IMR-90 (cell line): ENCODE measurements at regions not wholly inside any gene's neighbourhood (a gene's known extent, or its start where the extent isn't known, plus 50 kb on each side); places are given as distances from the start of the nearest gene placed in this dataset.

Experiments used
- ATAC-seq: fragments of 200-7000 bp; cut with Tn5 transposase; 2 replicates; pipeline ENCODE4 v1.9.1; 2020; ENCODE audit warnings: low read depth, mild to moderate bottlenecking, moderate library complexity
- BruUV-seq: library from RNA; stranded (reverse); fragments of 400-500 nt; replicated peaks from 2 replicates; lab custom pipeline; 2021; lab: Mats Ljungman, UMichigan
- CTCF ChIA-PET: fragments of 300-600 bp; formaldehyde crosslinking; extraction: SDS; loops from one replicate; lab custom pipeline; 2021; ENCODE audit warnings: antibody characterized with exemption; lab: Yijun Ruan, JAX
- POLR2A ChIA-PET: fragments of 300-600 bp; sonication (Branson Sonifier 250); formaldehyde crosslinking; loops from one replicate; lab custom pipeline; 2022; ENCODE audit warnings: antibody characterized with exemption; ENCODE audit not compliant: unreplicated experiment; lab: Charles Lee
- DNase-seq: peaks from one replicate; pipeline ENCODE4 v3.0.0; 2013
- H2AFZ ChIP-seq: replicated peaks from 2 replicates; pipeline ENCODE3; 2013; ENCODE audit warnings: low read length, mild to moderate bottlenecking; ENCODE audit not compliant: poor library complexity
- H2AK5ac ChIP-seq: 2 replicates; pipeline ENCODE4 v1.6.1; 2013; ENCODE audit warnings: low read depth, low read length, inconsistent platforms
- H2AK9ac ChIP-seq: replicated peaks from 2 replicates; pipeline ENCODE3; 2013; ENCODE audit warnings: mild to moderate bottlenecking, low read depth, low read length, moderate library complexity; ENCODE audit not compliant: poor library complexity
- H2BK120ac ChIP-seq: 2 replicates; pipeline ENCODE4 v1.6.1; 2013; ENCODE audit warnings: low read depth, low read length, inconsistent platforms
- H2BK15ac ChIP-seq: 3 replicates; pipeline ENCODE4 v1.6.1; 2013; ENCODE audit warnings: low read depth, low read length, inconsistent platforms
- H2BK20ac ChIP-seq: 2 replicates; pipeline ENCODE4 v1.6.1; 2013; ENCODE audit warnings: low read depth, mild to moderate bottlenecking, inconsistent platforms, low read length, moderate library complexity
- H2BK5ac ChIP-seq: 2 replicates; pipeline ENCODE4 v1.6.1; 2013; ENCODE audit warnings: mild to moderate bottlenecking, low read depth, low read length, inconsistent platforms; ENCODE audit not compliant: poor library complexity, severe bottlenecking
- H3K14ac ChIP-seq: replicated peaks from 2 replicates; pipeline ENCODE4 v1.6.1; 2013; ENCODE audit warnings: low read depth, low read length, inconsistent platforms
- H3K18ac ChIP-seq: 2 replicates; pipeline ENCODE4 v1.6.1; 2013; ENCODE audit warnings: low read depth, low read length, control low read depth
- H3K23ac ChIP-seq: 2 replicates; pipeline ENCODE4 v1.6.1; 2013; ENCODE audit warnings: low read depth, low read length, inconsistent platforms
- H3K27ac ChIP-seq: 2 replicates; pipeline ENCODE4 v1.5.1; 2013; ENCODE audit warnings: mild to moderate bottlenecking, control low read depth, low read length; ENCODE audit not compliant: insufficient read depth
- H3K27me3 ChIP-seq: 2 replicates; pipeline ENCODE4 v1.6.1; 2013; ENCODE audit warnings: low read length; ENCODE audit not compliant: control insufficient read depth, insufficient read depth
- H3K36me3 ChIP-seq: 2 replicates; pipeline ENCODE4 v1.6.1; 2013; ENCODE audit warnings: low read length, mixed read lengths; ENCODE audit not compliant: control insufficient read depth, insufficient read depth
- H3K4ac ChIP-seq: 2 replicates; pipeline ENCODE4 v1.6.1; 2013; ENCODE audit warnings: low read depth, low read length, inconsistent platforms
- H3K4me1 ChIP-seq: 2 replicates; pipeline ENCODE4 v1.6.1; 2013; ENCODE audit warnings: low read length, mixed read lengths; ENCODE audit not compliant: control insufficient read depth, insufficient read depth
- H3K4me2 ChIP-seq: 2 replicates; pipeline ENCODE4 v1.6.1; 2013; ENCODE audit warnings: low read depth, mild to moderate bottlenecking, control low read depth, low read length, moderate library complexity
- H3K4me3 ChIP-seq: 2 replicates; pipeline ENCODE4 v1.5.1; 2013; ENCODE audit warnings: low read depth, mild to moderate bottlenecking, control low read depth, low read length, moderate library complexity; ENCODE audit not compliant: insufficient read depth
- H3K56ac ChIP-seq: 2 replicates; pipeline ENCODE4 v1.6.1; 2013; ENCODE audit warnings: low read length, inconsistent platforms; ENCODE audit not compliant: insufficient read depth; ENCODE audit errors: extremely low read depth
- H3K79me1 ChIP-seq, 2 experiments: 2 replicates each; pipeline ENCODE4 v1.6.1; 2013; ENCODE audit warnings: low read length in 2 of 2, inconsistent platforms in 1 of 2, low read depth in 1 of 2
- H3K9ac ChIP-seq: 2 replicates; pipeline ENCODE4 v1.6.1; 2013; ENCODE audit warnings: low read depth, low read length, control low read depth
- H3K9me1 ChIP-seq: 2 replicates; pipeline ENCODE4 v1.6.1; 2013; ENCODE audit warnings: low read length, inconsistent platforms; ENCODE audit not compliant: insufficient read depth
- H3K9me3 ChIP-seq: 2 replicates; pipeline ENCODE4 v1.6.1; 2013; ENCODE audit warnings: low read length; ENCODE audit not compliant: control insufficient read depth, insufficient read depth
- H4K20me1 ChIP-seq: 2 replicates; pipeline ENCODE4 v1.6.1; 2013; ENCODE audit warnings: low read length, inconsistent platforms; ENCODE audit not compliant: insufficient read depth
- H4K5ac ChIP-seq: 2 replicates; pipeline ENCODE4 v1.6.1; 2013; ENCODE audit warnings: mild to moderate bottlenecking, low read depth, low read length, control low read depth
- H4K8ac ChIP-seq, 2 experiments: 2 replicates each; pipeline ENCODE4 v1.6.1; 2013; ENCODE audit warnings: low read depth in 2 of 2, low read length in 2 of 2, control low read depth in 1 of 2, inconsistent platforms in 1 of 2
- H4K91ac ChIP-seq: 2 replicates; pipeline ENCODE4 v1.6.1; 2013; ENCODE audit warnings: low read depth, low read length, inconsistent platforms; ENCODE audit not compliant: insufficient read depth
- BHLHE40 ChIP-seq: fragments of 150-350 bp; IDR thresholded peaks from 2 replicates; pipeline ENCODE4 v1.6.1; 2016; ENCODE audit warnings: mild to moderate bottlenecking, low read depth, low read length
- CEBPB ChIP-seq: IDR thresholded peaks from 2 replicates; pipeline ENCODE4 v1.6.1; 2012; ENCODE audit warnings: low read depth, low read length, improper control_type of control experiment
- CHD1 ChIP-seq: IDR thresholded peaks from 2 replicates; pipeline ENCODE4 v1.6.1; 2012; ENCODE audit warnings: low read depth, low read length, improper control_type of control experiment
- ELK1 ChIP-seq: fragments of 150-350 bp; IDR thresholded peaks from 2 replicates; pipeline ENCODE4 v1.6.1; 2016; ENCODE audit warnings: low read depth, mild to moderate bottlenecking, low read length, moderate library complexity, borderline replicate concordance
- FOS ChIP-seq: fragments of 150-350 bp; IDR thresholded peaks from 2 replicates; pipeline ENCODE4 v1.6.1; 2016; ENCODE audit warnings: low read depth, low read length
- MAFK ChIP-seq: IDR thresholded peaks from 2 replicates; pipeline ENCODE4 v1.6.1; 2012; ENCODE audit warnings: low read depth, low read length, improper control_type of control experiment
- MAZ ChIP-seq: IDR thresholded peaks from 2 replicates; pipeline ENCODE4 v1.6.1; 2012; ENCODE audit warnings: low read depth, mild to moderate bottlenecking, low read length, improper control_type of control experiment, moderate library complexity, borderline replicate concordance
- MXI1 ChIP-seq: IDR thresholded peaks from 2 replicates; pipeline ENCODE4 v1.6.1; 2012; ENCODE audit warnings: low read depth, mild to moderate bottlenecking, low read length, moderate library complexity, borderline replicate concordance
- NFE2L2 ChIP-seq: fragments of 150-350 bp; IDR thresholded peaks from 2 replicates; pipeline ENCODE4 v1.6.1; 2016; ENCODE audit warnings: low read depth, mild to moderate bottlenecking, low read length
- POLR2A ChIP-seq: IDR thresholded peaks from 2 replicates; pipeline ENCODE4 v1.6.1; 2012; ENCODE audit warnings: mild to moderate bottlenecking, low read depth, low read length
- RAD21 ChIP-seq: IDR thresholded peaks from 2 replicates; pipeline ENCODE4 v1.6.1; 2012; ENCODE audit warnings: low read length, improper control_type of control experiment
- RCOR1 ChIP-seq: IDR thresholded peaks from 2 replicates; pipeline ENCODE4 v1.6.1; 2012; ENCODE audit warnings: mild to moderate bottlenecking, low read length, improper control_type of control experiment; ENCODE audit not compliant: insufficient replicate concordance
- RFX5 ChIP-seq: IDR thresholded peaks from 2 replicates; pipeline ENCODE4 v1.8.0; 2012; ENCODE audit warnings: low read depth, mild to moderate bottlenecking, low read length, moderate library complexity
- SMC3 ChIP-seq: fragments of 150-350 bp; IDR thresholded peaks from 2 replicates; pipeline ENCODE4 v1.6.1; 2016; ENCODE audit warnings: low read depth, mild to moderate bottlenecking, antibody characterized with exemption, low read length, moderate library complexity
- USF2 ChIP-seq: fragments of 150-350 bp; IDR thresholded peaks from 2 replicates; pipeline ENCODE4 v1.6.1; 2017; ENCODE audit warnings: mild to moderate bottlenecking, antibody characterized with exemption, low read length, low read depth
- dilution Hi-C: fragments of 300-500 bp; cut with HindIII; formaldehyde crosslinking; loops from one replicate; pipeline ENCODE4 v1.14.3; 2018; ENCODE audit warnings: low sequenced_read_pairs; ENCODE audit not compliant: unreplicated experiment
- in situ Hi-C: fragments of 300-500 bp; cut with MboI; formaldehyde crosslinking; loops from 3 replicates; pipeline ENCODE4 v1.14.3; 2019; ENCODE audit warnings: low sequenced_read_pairs, inconsistent platforms, mixed read lengths
- intact Hi-C: fragments of 100-400 bp; cut with micrococcal nuclease; formaldehyde crosslinking; loops from 2 replicates; pipeline ENCODE4 v1.10.0; 2022
- TF ChIP-seq, protein P1 (sequence below): conservative IDR thresholded peaks from 2 replicates; pipeline ENCODE4 v1.5.1; 2012; ENCODE audit warnings: mild to moderate bottlenecking, low read depth, low read length, improper control_type of control experiment

DNA sequence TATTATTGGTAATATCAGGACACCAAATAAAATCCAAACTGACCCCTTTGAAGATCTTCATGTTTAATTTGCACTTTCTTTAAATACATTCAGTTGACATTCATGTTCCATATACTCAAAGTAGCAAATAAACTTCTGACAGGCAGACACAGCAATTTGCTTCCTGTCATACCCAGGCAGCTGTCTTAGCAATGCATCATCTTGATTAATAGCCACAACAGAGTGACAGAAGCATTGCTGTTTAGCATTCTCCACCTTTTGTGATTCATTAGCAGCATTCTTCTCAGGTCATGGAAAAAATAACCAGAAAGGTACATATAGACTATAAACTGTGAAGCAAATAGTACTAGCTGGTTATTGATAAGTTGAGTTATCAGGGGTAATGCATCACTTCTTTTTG is 366.8 kb downstream of the CYLC2 start:
- intact Hi-C loops = no loop called here
- no peak for TF ChIP-seq ELK1
- TF ChIP-seq NFE2L2 = no peak
- TF ChIP-seq SMC3 = no peak
- no peak for TF ChIP-seq USF2
- TF ChIP-seq FOS = no peak
- no peak for TF ChIP-seq MAFK
- no peak for TF ChIP-seq POLR2A
- TF ChIP-seq, protein P1, sequence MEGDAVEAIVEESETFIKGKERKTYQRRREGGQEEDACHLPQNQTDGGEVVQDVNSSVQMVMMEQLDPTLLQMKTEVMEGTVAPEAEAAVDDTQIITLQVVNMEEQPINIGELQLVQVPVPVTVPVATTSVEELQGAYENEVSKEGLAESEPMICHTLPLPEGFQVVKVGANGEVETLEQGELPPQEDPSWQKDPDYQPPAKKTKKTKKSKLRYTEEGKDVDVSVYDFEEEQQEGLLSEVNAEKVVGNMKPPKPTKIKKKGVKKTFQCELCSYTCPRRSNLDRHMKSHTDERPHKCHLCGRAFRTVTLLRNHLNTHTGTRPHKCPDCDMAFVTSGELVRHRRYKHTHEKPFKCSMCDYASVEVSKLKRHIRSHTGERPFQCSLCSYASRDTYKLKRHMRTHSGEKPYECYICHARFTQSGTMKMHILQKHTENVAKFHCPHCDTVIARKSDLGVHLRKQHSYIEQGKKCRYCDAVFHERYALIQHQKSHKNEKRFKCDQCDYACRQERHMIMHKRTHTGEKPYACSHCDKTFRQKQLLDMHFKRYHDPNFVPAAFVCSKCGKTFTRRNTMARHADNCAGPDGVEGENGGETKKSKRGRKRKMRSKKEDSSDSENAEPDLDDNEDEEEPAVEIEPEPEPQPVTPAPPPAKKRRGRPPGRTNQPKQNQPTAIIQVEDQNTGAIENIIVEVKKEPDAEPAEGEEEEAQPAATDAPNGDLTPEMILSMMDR = no peak
- no peak for TF ChIP-seq MAZ
- no peak for TF ChIP-seq MXI1
- TF ChIP-seq CEBPB = no peak
- TF ChIP-seq RFX5 = no peak
- no peak for TF ChIP-seq RAD21
- no peak for TF ChIP-seq BHLHE40
- TF ChIP-seq CHD1 = no peak
- no peak for TF ChIP-seq RCOR1
- H3K4me1 ChIP-seq = no peaks in the 10 kb centered on the region

More for the DNA sequence above, 366.8 kb downstream of the CYLC2 start:
- DNase-seq (no peak), ATAC-seq (no peak)
- Histone ChIP-seq H2AFZ (no peak overlapping the region), H3K56ac (no peak overlapping the region), H4K20me1 (no peaks in the 10 kb centered on the region), H3K4me2 (no peak overlapping the region), H3K14ac (no peak overlapping the region), H3K23ac (no peak overlapping the region), H4K91ac (no peak overlapping the region), H3K4me3 (no peak overlapping the region), H4K8ac (no peak overlapping the region), H3K36me3 (no peaks in the 10 kb centered on the region), H3K9me3 (peaks cover 3% of the 10 kb centered on the region; the same call in 1 of the 2 replicates), H3K18ac (no peak overlapping the region), H3K9ac (no peak overlapping the region), H3K9me1 (no peaks in the 10 kb centered on the region), H3K27me3 (no peaks in the 10 kb centered on the region), H2BK5ac (no peak overlapping the region), H2AK9ac (no peak overlapping the region), H2BK15ac (no peak overlapping the region), H3K27ac (no peak overlapping the region), H2BK20ac (no peak overlapping the region), H2BK120ac (no peak overlapping the region), H2AK5ac (no peak overlapping the region), H3K79me1 (no peaks in the 10 kb centered on the region), H4K5ac (no peak overlapping the region), H3K4ac (no peak overlapping the region)
- in situ Hi-C loops (no loop called here), dilution Hi-C loops (no loop called here)
- POLR2A ChIA-PET = no interaction called here
- BruUV-seq = no TSS peak
- CTCF ChIA-PET = no interaction called here
